Fibroblast of the aortic adventitia (primary cell): ENCODE measurements at regions not wholly inside any gene's neighbourhood (a gene's known extent, or its start where the extent isn't known, plus 50 kb on each side); places are given as distances from the start of the nearest gene placed in this dataset.
"Not testable (repeated sequence)": the region's sequence is repeated elsewhere in the genome, so short reads cannot be mapped to it uniquely, and the experiment has no call there.

Experiments used
- DNase-seq: peaks from one replicate; pipeline ENCODE4 v3.0.0-alpha.2; 2010; ENCODE audit warnings: low read depth
- H3K4me3 ChIP-seq: 2 replicates; pipeline ENCODE4 v1.5.1; 2011; ENCODE audit warnings: low read depth, mild to moderate bottlenecking, control low read depth, low read length, moderate library complexity
- TF ChIP-seq, protein P1 (sequence below): IDR thresholded peaks from 2 replicates; pipeline ENCODE4 v1.5.1; 2011; ENCODE audit warnings: mild to moderate bottlenecking, low read length, control low read depth, inconsistent platforms; ENCODE audit not compliant: insufficient read depth

GRCh38 chr13:44732503-44733098 lies 156.5 kb upstream of the TSC22D1 start:
- TF ChIP-seq, protein P1, sequence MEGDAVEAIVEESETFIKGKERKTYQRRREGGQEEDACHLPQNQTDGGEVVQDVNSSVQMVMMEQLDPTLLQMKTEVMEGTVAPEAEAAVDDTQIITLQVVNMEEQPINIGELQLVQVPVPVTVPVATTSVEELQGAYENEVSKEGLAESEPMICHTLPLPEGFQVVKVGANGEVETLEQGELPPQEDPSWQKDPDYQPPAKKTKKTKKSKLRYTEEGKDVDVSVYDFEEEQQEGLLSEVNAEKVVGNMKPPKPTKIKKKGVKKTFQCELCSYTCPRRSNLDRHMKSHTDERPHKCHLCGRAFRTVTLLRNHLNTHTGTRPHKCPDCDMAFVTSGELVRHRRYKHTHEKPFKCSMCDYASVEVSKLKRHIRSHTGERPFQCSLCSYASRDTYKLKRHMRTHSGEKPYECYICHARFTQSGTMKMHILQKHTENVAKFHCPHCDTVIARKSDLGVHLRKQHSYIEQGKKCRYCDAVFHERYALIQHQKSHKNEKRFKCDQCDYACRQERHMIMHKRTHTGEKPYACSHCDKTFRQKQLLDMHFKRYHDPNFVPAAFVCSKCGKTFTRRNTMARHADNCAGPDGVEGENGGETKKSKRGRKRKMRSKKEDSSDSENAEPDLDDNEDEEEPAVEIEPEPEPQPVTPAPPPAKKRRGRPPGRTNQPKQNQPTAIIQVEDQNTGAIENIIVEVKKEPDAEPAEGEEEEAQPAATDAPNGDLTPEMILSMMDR, result no peak
- no peak overlapping the region for H3K4me3 ChIP-seq
- peak; percentile 38 for DNase-seq

- DNase-seq, result no peak
- H3K4me3 ChIP-seq, result no peak overlapping the region
- TF ChIP-seq, protein P1, result no peak
These were observed 154.7 kb upstream of the TSC22D1 start for GRCh38 chr13:44730851-44731250.

- TF ChIP-seq, protein P1, result no peak
- no peak for DNase-seq
- no peak overlapping the region for H3K4me3 ChIP-seq
These were observed 154.0 kb upstream of the TSC22D1 start for GRCh38 chr13:44730099-44730498.

DNA sequence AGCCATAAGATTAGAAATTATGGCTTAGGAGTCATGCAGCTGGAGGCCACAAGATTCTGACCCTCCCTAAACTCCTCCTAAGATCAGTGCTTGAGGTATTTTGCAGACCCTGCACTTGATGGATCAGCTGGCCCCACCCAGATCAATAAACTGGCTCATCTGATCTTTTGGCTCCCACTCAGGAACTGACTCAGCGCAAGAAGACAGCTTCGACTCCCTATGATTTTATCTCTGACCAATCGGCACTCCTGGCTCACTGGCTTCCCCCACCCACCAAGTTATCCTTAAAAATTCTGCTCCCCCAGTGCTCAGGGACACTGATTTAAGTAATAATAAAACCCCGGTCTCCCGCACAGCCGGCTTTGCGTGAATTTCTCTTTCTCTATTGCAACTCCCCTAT lies 151.5 kb upstream of the TSC22D1 start:
- H3K4me3 ChIP-seq, DNase-seq: not testable (repeated sequence)

DNA sequence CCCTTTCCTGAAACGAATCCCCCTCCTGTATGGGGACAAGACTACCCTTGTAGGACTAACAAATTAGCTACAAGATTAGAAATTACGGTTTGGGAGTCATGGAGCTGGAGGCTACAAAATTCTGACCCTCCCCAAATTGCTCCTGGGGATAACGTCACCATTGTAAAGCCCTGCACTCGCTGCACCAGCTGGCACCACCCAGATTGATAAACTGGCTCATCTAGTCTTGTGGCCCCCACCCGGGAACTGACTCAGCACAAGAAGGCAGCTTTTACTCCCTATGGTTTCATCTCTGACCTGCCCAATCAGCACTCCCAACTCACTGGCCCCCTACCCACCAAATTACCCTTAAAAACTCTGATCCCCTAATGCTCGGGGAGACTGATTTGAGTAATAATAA lies 150.6 kb upstream of the TSC22D1 start:
- DNase-seq, result no peak
- H3K4me3 ChIP-seq, result no peak overlapping the region
- TF ChIP-seq, protein P1, result no peak

GRCh38 chr13:44726214-44726613 lies 150.1 kb upstream of the TSC22D1 start:
- TF ChIP-seq, protein P1, result no peak
- peak; percentile 97 for DNase-seq

DNA sequence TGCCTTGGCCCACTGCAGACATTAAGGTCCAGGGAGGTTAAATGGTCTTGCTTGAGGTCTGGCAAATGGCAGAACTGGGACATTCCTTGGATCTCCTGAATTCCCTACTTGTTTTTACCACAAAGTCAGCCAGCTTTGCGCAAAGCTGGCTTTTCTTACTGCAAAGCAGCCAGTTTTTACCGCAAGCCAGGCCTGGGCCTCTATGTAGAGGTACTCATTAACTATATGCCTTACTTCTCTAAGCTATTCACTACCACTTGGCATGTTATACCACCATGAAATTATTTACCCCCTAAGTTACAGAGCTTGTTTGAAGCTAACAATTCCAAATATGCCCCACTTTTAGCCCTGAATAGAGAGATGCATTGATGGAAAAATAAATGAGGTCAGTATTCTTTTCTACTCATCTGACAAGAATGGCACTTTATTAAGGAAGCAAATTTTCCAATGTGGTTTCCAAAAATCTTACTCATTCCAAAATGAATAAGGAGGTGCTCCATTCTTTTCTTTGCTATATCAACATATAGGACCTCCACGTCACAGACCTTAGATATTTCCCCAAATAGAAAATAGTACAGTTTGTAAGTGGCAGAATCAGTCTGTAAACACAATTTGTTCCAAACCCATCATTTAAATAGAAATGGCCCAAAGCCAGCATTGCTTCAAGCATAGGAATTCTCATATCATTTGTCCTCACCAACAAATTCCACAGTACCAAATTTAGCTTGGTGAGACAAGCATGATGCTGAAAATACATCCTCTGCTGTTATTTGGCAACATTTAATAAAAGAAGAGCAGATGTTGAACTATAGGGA lies 143.9 kb upstream of the TSC22D1 start:
- TF ChIP-seq, protein P1, result no peak
- H3K4me3 ChIP-seq, result no peak overlapping the region
- peak; percentile 90 for DNase-seq

More at GRCh38 chr13:44726214-44726613, 150.1 kb upstream of the TSC22D1 start:
- H3K4me3 ChIP-seq, result no peak overlapping the region
